ENCODE measurements at regions not wholly inside any gene's neighbourhood (a gene's known extent, or its start where the extent isn't known, plus 50 kb on each side); places are given as distances from the start of the nearest gene placed in this dataset.

GRCh38 chr6:44005507-44005903 lies 121.7 kb downstream of the MRPL14 start:
- FAIRE-seq, result no peak
- Histone ChIP-seq H3K27ac (ENCODE audit: control insufficient read depth, insufficient read depth) (no peak overlapping the region), H3K4me3 (no peak overlapping the region), H3K79me2 (ENCODE audit: control insufficient read depth, insufficient read depth, low read length) (no peaks in the 10 kb centered on the region; the same call in 1 of the 2 replicates), H3K4me1 (ENCODE audit: control insufficient read depth, insufficient read depth, low read length) (peaks cover 20% of the 10 kb centered on the region), H3K27me3 (replicated peaks in 1 of 2; ENCODE audit: control insufficient read depth in 2 of 2, insufficient read depth in 2 of 2, low read length in 1 of 2) (peaks cover 0 to 4% of the 10 kb centered on the region in 2 experiments; a peak in 2 of 4 replicates), H3K36me3 (ENCODE audit: control insufficient read depth in 2 of 2, insufficient read depth in 2 of 2, low read length in 1 of 2) (no peaks in the 10 kb centered on the region), H4K20me1 (ENCODE audit: control insufficient read depth, insufficient read depth) (no peaks in the 10 kb centered on the region), H3K9me3 (replicated peaks; ENCODE audit: control insufficient read depth, insufficient read depth, low read length) (no peaks in the 10 kb centered on the region), H3K4me2 (ENCODE audit: control insufficient read depth, insufficient read depth) (no peak overlapping the region), H2AFZ (ENCODE audit: control insufficient read depth, low read depth, low read length) (no peak overlapping the region), H3K9ac (ENCODE audit: control insufficient read depth, insufficient read depth, low read length) (no peak overlapping the region)
- SMC1A ChIA-PET (ENCODE audit: uncharacterized antibody, unreplicated experiment), result interaction anchor here (0.7 to 3.6 kb wide), 6 partner anchors 31 to 237 kb away, joined by 3 to 23 read pairs (median 4); partner anchors contain the start of gene VEGFA
- BruUV-seq (replicated peaks), result no TSS peak
- CTCF ChIA-PET, result interaction anchor here (0.8 to 7.3 kb wide), 15 partner anchors 10 to 338 kb away, joined by 3 to 70 read pairs (median 5); partner anchors contain the start of gene VEGFA
- in situ Hi-C loops (cut with MboI) (no loop called here), intact Hi-C loops (cut with micrococcal nuclease; ENCODE audit: unreplicated experiment) (no loop called here)
- TF ChIP-seq USF1 (IDR thresholded peaks at IDR 0.05; ENCODE audit: borderline replicate concordance, extremely low read length, insufficient read depth, low read depth, low read length) (no peak), HDGF (IDR thresholded peaks at IDR 0.05) (no peak), RAD51 (IDR thresholded peaks at IDR 0.05) (no peak), TBL1XR1 (IDR thresholded peaks at IDR 0.05; ENCODE audit: low read depth, low read length) (no peak), ZNF687 (IDR thresholded peaks at IDR 0.05) (no peak), TAF1 (IDR thresholded peaks at IDR 0.05; ENCODE audit: borderline replicate concordance, low read depth, low read length) (no peak), CBX3 (IDR thresholded peaks at IDR 0.05; ENCODE audit: borderline replicate concordance, low read depth) (no peak), DPF2 (IDR thresholded peaks at IDR 0.05) (no peak)
- DNase-seq (ENCODE audit: low read depth, low spot score), result no peak
- WGBS (ENCODE audit: insufficient coverage, insufficient replicate concordance, low lambda C conversion rate, missing lambda C conversion rate), result 26% methylated on average over 3 of the region's 3 CpGs
- RAD21 ChIA-PET (ENCODE audit: unreplicated experiment), result interaction anchor here (1.0 to 8.3 kb wide), 8 partner anchors 13 to 231 kb away, joined by 3 to 138 read pairs (median 5); no protein-coding TSS in a partner anchor
- no peak for ATAC-seq
- POLR2A ChIA-PET, result interaction anchor here (0.7 to 6.5 kb wide), 6 partner anchors 10 to 232 kb away, joined by 3 to 74 read pairs (median 7); no protein-coding TSS in a partner anchor
